ENCODE measurements at regions not wholly inside any gene's neighbourhood (a gene's known extent, or its start where the extent isn't known, plus 50 kb on each side); places are given as distances from the start of the nearest gene placed in this dataset.

GRCh38 chr2:30055548-30055947, 91.3 kb upstream of the YPEL5 start:
- DNase-seq, result no peak

GRCh38 chr2:30060562-30060961, 86.2 kb upstream of the YPEL5 start:
- DNase-seq, result no peak

GRCh38 chr2:30068067-30068466, 78.7 kb upstream of the YPEL5 start:
- no peak for DNase-seq

GRCh38 chr2:30072250-30072842, 74.5 kb upstream of the YPEL5 start:
- peak; percentile 27 for DNase-seq

- no peak for DNase-seq
These were observed 73.3 kb upstream of the YPEL5 start for GRCh38 chr2:30073523-30073922.

- no peak for DNase-seq
These were observed 72.8 kb upstream of the YPEL5 start for GRCh38 chr2:30074023-30074422.

- DNase-seq, result no peak
These were observed 68.3 kb upstream of the YPEL5 start for GRCh38 chr2:30078521-30078920.

- DNase-seq, result no peak
These were observed 61.9 kb upstream of the YPEL5 start for GRCh38 chr2:30084915-30085314.

GRCh38 chr2:30089171-30089570, 57.6 kb upstream of the YPEL5 start:
- no peak for DNase-seq

- DNase-seq, result no peak
These were observed 51.4 kb upstream of the YPEL5 start for GRCh38 chr2:30095402-30095801.

- DNase-seq, result no peak
These were observed 50.4 kb upstream of the YPEL5 start for GRCh38 chr2:30096451-30096850.
